GM03348 (cell line): ENCODE measurements at regions not wholly inside any gene's neighbourhood (a gene's known extent, or its start where the extent isn't known, plus 50 kb on each side); places are given as distances from the start of the nearest gene placed in this dataset.

ENCODE experiments used
- DNase-seq: peaks from one replicate; pipeline ENCODE4 v3.0.0; 2012; ENCODE audit warnings: low spot score

DNA sequence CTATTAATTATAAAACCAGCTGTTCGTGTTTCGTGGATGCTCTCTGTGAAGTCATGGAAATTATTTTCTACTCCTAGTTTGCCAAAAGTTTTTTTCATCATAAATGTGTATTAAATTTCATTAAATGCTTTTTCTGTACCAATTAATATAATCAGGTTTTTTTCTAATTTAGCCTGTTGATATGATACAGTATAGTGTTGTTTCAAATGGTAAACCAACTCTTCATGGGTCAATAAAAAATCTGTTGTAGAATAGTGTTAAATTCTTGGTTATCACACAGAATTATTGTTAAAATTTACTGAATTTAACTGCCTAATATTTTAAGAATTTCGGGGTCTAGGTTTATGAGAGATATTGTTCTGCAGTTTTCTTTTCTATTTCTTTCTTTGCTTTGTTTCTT lies 505.9 kb upstream of the MANEA start:
- DNase-seq: no peak

DNA sequence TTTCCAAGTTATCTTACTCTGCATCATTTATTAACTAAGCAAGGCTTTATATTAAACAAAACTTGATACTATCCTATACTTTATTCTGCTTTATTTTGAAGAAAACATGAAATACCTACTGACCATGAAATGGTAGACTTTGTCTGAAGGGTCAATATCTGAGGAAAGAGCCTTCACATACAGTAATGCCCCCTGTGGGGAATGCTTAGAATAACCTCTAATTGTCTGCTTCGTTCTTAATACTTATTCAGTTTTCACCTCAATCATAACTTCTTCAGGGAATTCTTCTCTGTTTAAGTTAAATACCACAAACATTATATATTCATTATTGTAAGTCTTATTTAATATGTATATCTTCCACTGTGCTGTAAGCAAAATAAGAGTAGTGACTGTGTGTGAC lies 498.9 kb upstream of the MANEA start:
- no peak for DNase-seq

DNA sequence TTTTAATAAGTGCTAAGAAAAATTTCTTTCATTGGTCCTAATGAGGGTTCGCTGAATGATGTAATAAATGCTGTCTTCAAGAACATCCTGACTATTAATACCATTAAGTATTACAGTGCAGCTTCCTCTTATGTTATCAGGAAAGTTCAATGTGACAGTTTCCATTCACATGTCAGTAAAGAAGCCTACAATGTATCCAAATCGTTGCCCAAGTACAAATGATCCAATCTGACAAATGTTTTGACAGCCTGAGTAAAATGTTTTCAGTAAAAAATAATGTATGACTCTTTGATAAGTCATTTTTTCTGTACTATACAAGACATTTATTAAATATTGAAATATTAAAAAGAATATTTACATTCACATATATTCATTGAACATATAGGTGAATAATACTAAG lies 496.1 kb upstream of the MANEA start:
- no peak for DNase-seq

- DNase-seq: no peak
Measured at GRCh38 chr6:95081949-95082348, 495.4 kb upstream of the MANEA start.

- DNase-seq: no peak
Measured at GRCh38 chr6:95083506-95083905, 493.8 kb upstream of the MANEA start.

DNA sequence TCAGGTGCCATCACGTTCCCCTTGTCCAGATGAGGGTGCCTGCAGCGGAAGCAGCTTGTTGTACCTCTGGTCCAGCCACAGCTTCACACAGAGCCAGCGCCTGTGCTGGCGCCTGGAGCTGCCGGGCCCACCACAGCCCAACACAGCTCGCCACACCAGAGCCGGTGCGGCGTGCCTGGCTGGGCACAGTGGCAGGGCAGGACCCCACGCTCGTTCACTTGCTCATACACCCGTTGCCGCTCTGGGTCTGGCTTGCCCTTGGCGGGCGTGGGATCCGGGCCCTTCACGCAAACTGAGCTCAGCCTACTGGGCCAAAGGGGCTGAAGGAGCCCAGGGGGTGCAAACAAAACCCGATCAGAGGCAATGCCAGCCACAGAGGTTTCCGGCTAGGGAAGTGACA lies 492.5 kb upstream of the MANEA start:
- no peak for DNase-seq

GRCh38 chr6:95087394-95088097 lies 489.8 kb upstream of the MANEA start:
- peak; percentile 3 for DNase-seq

GRCh38 chr6:95091823-95092436 lies 485.4 kb upstream of the MANEA start:
- peak; percentile 13 for DNase-seq

- no peak for DNase-seq
Measured at GRCh38 chr6:95093154-95093553, 484.2 kb upstream of the MANEA start.

DNA sequence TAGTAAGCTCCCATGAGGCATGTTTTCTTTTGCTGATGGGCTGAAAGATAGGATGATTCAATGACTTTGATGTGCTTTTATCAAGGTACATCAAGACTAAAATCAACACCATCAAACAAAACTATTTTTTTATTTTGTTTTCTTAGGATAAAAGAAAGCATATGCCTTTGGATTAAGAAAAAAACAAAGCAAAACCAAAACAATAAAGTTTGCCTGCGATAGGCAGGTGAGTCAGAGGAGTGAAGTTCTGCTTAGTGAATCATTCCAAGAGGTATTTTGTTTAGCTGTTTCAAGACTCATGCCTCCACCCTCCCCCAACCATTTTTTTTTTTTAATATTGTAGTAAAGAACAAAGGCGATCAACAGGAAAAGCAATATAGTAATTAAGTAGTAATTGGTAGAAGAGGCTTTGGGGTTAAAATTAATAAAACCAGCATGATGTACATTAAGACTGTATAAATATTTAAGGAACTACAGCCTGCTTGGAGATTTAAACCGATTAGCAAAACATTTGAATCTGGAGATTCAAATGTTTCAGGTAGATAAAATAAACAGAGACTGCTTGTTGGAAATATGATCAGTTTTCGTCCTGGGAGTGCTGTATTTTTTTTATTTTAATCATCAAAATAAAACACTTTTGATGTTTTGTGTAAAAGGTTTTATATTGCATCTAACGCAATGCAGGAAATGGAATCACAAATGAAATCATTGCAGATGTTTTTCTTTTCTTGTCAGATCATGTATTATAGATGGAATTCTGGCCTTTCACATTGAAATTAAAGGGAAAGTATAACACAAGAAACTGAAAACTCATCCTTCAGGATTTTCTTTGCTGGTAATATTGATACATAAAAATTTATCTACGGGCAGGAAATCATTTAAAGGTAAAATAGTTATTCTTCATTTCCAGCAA lies 482.3 kb upstream of the MANEA start:
- no peak for DNase-seq

GRCh38 chr6:95095855-95096254 lies 481.5 kb upstream of the MANEA start:
- DNase-seq: no peak

DNA sequence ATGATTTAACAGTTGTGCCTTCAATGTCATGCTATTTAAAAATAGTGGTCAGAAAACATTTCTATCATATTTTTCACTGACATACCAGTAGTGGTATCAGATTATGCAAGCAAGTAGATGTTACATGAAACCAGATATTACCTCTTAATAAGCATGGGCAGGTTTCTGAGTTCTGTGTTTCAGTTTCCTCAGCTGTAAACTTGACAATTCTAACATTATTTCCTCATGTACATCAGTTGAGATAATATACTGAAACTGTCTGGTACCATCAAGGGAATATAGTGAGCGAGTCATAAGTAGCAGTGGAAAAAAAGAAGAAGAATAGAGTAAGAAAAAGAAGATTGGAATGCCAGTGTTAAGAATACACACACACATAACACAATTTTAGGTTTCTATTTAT lies 477.9 kb upstream of the MANEA start:
- DNase-seq: no peak

DNA sequence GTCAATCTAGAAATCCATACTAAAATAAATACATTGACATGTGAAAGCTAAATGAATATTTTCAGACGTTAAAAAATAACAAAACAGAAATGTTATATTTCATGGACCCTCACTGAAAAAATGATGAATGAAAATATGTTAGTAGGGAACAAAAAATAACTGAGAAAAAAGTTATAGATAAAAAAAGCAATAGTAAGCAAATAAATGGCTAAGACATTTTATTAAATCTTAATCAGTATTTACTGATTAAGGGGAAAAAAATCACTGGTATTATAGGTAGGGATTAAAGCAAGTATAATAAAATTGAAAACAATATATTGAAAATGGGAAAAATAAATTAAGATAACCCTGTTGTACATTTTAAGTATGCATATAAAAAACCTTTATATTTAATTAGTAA lies 468.1 kb upstream of the MANEA start:
- no peak for DNase-seq

- no peak for DNase-seq
Measured at GRCh38 chr6:95110767-95111166, 466.6 kb upstream of the MANEA start.

GRCh38 chr6:95117236-95117635 lies 460.1 kb upstream of the MANEA start:
- DNase-seq: no peak

DNA sequence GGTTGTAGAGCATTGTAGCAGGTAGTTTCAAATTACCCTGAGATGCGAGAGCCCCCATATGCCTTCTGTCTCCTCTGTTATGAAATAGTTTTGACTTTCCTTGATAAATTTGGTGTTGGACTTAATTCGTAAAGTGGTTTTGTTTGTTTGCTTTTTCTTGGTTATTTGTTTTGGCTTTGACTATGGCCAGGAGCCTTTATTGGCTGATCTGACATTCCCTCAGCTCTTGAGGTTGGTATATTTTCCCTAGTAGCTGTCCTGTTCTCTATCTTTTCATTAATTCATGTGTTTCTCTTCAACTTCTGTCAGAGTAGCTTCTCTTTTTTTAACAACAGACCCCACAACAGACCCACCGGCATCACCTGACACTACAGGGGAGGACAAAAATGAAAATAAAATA lies 457.4 kb upstream of the MANEA start:
- no peak for DNase-seq

- DNase-seq: no peak
Measured at GRCh38 chr6:95120984-95121383, 456.4 kb upstream of the MANEA start.

DNA sequence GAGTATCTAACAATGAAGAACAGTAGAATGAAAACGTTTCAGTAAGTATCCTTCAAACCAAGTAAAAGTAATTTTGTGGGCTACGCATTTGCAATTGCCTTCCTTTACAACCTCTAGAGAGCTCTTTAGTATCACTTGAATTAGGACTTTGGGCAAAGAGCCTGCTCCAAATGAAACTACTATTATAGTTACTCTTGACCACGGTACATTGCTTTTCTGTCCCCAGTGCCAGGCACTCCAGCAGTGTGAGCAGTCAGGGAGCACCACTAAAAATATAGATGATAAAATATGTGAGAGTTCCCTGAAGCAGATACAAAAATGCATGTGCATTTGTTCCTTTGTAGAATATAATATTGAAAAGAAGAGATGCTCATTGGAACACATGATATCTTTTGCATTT lies 450.1 kb upstream of the MANEA start:
- DNase-seq: no peak

DNA sequence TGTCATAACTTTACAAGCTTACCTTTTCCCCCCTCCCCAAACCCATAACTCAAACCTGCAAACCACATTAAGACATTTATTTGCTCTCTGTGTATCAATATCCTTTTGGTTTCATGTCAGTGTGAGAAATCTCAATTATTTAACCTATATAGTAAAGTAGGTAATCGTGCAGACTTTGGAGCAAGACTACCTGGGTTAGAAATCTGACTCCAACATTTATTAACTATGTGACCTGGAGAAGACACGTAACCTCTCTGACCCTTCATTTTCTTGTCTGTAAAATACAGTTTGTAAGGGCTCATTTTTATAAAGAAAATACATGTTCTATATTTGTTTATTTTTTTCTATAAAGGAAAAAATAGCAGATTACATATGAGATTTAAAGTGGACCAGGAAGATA lies 448.9 kb upstream of the MANEA start:
- no peak for DNase-seq

DNA sequence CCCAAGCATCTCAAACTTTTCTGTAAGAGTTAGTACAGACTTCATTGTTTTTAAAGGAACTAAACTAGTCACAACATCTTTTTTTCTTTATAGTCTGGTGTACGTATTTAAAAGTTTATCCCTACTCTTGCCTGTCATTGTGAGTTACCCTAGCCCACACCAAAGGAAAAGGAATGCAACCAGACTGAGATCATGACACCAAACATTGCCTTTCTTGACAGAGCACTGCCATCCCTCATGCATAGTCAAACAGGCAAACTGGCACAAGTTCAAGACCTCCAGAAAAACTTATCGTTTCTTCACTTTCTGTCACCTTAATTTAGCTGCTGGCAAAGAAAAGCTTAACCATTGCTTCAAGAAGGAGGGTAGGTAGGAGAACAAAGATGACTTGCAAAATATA lies 448.4 kb upstream of the MANEA start:
- no peak for DNase-seq

GRCh38 chr6:95133578-95133977 lies 443.8 kb upstream of the MANEA start:
- DNase-seq: no peak

GRCh38 chr6:95135182-95135581 lies 442.2 kb upstream of the MANEA start:
- no peak for DNase-seq

DNA sequence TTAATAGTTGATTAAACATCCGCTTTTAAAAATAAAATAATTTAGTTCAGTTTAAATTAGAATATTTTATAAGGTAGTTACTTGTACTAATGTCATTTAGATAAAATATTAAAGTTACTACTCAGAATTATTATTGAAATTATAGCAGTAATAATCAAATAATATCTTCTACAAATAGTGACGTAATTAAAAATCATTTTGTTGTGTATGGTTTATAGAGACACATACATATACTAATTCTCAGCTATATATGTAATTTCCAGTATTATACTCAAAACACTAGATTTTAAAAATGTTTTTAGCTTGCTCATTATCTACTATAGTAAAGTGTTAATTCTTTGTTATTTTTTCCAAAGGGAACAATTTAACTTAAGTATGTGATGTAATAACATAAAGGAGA lies 435.2 kb upstream of the MANEA start:
- DNase-seq: no peak
